HG03025 (cell line): ENCODE measurements at regions not wholly inside any gene's neighbourhood (a gene's known extent, or its start where the extent isn't known, plus 50 kb on each side); places are given as distances from the start of the nearest gene placed in this dataset.
"Not testable (repeated sequence)": the region's sequence is repeated elsewhere in the genome, so short reads cannot be mapped to it uniquely, and the experiment has no call there.

Experiments
- ATAC-seq: cut with Tn5 transposase; IDR thresholded peaks from one replicate; pipeline ENCODE4 v1.9.1; 2021; ENCODE audit warnings: mild to moderate bottlenecking, moderate library complexity; ENCODE audit not compliant: unreplicated experiment, low FRiP score

DNA sequence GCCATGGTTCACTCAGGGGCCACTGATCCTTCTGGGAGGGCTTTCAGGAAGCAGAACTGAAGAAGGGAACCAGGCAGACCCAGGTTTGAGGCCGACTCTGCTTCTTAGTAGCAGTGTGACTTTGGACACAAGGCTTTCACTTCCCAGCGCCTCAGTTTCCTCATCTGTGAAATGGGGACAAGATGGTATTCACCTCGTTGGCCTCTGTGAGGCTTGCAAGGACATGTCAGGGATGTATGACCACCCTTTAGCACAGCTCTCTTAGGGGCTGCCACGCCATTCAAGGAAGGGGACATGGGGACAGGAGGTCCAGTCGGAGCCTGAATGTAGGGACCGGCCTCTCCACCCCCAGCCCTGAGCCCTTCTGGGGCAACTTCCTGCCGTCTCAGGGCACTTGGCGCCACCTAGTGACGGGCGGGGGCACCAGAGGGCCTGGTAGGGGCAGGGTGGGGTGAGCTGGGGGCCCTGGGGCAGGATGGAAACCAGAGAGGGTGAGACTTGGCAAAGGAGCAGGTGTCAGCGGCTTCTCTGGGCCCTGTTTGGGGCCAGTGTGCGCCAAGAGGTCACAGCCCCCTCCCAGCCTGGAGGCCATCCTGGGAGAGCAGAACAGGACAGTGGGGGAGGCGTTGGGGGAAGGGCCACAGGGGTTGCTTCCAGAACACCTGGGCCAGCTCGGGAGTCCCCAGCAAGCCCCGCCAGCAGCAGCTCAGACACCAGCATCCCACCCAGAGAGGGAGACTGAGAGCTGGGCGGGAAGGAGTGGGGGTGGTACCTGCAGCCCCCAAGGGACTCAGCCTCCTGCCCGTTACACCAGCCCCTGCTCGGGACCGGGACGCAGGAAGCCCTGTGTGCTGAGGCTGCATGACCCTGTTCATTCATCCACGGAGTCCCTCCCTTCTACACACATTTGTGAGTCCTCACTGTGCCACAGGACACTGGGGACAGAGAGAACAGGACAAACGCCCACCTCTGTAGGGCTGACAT is 102.5 kb upstream of the TARDBP start:
- no peak for ATAC-seq

DNA sequence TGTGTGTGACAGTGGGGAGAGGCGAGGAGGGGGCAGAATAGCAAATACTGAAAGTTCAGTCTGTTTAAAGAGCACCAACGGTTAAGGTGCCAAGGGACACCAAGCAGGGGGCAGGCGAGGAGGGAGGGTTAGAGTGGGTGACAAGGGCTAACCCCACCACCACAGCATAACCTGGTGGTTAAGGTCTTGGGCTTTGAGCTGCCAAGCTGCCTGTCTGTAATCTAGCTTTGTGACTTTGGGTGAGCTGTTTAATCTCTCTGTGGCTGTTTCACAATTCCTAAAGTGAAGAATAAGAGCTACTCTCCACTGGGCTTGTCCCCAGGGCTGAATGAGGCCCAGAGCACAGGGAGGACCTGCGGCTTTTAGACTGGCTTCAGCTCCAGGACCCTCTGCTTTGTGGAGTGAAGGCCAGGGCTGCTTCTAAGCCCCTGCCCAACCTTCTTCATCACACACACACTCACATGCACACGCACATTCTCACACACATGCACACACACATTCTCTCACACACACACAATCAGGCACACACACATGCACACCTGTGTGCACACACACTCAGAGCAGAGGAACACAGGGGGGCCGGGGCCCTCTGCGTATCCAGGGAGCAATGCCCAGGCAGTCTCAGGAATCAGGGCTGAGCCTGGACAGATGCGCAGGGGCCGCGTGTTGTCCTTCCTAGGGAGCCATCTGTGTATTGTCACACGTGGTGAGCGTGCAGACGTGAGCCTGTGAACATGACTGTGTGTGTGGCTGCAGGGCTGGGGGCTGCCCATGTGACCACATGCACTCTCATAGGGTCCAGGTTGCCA is 101.6 kb upstream of the TARDBP start:
- no peak for ATAC-seq

DNA sequence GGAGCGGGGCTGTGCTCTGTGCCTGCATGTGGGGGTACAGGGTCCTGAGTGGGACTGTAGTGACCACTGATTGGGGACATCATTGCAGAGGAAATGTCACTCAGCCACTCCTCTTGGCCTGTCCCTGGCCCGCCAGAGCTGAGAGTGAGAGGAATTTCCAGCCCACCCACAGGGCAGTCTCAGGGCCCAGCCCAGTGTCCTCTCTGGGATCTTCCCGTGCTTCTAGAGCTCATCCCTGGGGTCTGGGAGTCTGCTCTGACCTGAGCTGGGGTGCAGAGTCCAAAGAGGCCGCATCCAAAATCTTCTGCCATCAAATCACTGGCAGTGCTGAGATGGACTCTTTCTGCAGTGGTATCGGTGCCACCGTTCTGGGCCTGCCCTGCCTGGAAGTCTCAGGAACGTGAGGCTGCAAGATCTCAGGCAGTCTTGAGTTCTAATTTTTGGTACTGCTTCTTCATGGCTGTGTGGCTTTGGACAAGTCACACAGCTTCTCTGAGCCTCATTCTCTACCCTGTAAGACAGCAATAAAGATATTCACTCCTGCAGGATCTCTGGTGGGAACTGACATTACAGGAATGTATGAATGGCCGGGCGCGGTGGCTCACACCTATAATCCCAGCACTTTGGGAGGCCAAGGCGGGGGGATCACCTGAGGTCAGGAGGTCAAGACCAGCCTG is 100.8 kb upstream of the TARDBP start:
- ATAC-seq = no peak

DNA sequence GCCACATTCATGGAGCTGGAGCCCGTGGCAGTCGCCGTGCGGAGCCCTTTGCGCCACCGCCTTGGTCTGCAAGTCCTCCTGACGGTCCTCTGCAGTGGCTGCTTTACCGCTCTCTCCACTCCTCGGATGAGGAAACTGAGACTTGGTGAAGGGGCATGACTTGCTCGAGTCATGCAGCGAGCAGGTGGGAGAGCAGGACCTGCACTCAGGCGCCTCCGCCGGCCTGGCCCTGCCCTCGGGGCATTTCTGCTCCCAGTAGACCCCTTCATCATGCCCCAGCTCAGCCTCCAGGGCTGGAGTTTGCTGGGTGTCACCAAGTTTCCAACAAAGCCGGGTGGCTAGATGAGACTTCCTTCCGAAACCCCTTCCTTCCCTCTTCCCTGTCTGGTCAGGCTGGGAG is 100.0 kb upstream of the TARDBP start:
- no peak for ATAC-seq

DNA sequence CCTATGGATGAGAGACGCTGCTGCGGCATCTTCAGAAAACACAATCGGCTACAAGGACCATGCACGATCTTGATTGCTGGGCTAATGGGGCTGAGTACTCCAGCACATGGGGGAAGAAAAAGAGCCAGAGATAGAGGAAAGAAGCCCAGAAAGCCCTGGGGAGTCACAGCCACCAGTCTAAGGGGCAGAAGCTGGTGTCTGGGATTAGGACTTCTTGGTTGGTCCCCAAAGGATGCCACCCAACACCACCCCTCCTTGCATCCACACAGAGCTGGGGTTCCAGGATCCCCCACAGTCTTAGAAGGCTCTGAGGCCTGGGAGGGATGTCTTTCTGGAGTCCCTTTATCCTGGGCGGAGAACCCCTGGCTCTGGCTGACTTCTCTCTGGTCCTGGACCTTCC is 98.4 kb upstream of the TARDBP start:
- ATAC-seq = no peak

DNA sequence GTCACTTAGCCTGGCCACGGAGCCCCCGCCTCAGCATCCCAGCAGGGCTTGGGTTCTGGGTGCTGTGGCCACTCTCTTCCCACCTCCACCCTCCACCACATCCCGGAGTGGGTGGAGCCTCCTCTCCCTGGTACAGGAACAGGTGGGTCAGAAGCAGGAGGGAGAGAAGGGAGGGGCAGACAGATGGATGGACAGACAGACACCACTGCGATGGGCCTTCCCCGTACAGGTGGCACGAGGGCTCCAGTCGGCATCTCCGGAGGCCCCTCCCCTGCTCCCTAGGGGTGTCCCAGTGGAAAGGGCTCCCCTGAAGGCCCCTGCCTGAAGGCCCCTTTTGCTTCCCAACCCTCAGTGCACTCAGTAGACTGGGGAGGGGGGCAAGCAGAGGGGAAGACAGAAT is 96.9 kb upstream of the TARDBP start:
- ATAC-seq = no peak

DNA sequence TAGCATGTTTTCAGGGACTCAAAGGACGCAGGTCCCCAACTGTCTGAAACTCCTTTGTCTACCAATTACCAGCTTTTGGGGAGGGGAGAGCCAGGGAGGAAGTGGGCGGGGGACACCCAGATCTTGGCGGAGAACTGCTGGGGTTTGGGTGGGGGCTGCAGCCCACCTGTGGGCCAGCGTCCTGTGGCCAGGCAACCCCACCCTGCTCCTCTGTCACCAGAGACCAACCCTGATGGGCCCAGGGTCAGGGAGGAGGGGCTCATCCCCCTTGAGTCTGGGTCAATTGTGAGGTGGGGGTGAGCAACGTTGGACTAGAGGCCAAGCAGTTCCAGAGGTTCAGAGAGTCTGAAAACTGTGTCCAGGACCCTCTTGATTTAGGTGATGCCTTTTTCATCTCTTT is 96.1 kb upstream of the TARDBP start:
- no peak for ATAC-seq

DNA sequence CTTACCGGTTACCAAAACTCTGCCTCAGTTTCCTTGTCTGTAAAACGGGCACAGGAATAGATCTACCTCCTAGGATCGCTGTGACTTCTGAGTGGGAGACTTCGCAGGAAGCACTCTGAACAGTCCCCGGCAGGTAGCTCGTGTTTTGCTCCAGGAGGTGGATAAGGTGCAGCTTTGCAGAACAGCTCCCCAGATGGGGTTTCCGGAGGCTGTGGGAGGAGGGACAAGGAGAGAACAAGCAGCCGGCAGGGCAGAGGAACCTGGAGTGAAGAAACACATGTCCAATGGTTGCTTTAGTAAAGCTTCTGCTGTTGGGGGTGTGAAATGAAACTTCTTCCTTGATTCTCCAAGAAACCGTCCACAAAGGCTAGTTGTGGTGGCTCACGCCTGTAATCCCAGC is 95.5 kb upstream of the TARDBP start:
- ATAC-seq = no peak

DNA sequence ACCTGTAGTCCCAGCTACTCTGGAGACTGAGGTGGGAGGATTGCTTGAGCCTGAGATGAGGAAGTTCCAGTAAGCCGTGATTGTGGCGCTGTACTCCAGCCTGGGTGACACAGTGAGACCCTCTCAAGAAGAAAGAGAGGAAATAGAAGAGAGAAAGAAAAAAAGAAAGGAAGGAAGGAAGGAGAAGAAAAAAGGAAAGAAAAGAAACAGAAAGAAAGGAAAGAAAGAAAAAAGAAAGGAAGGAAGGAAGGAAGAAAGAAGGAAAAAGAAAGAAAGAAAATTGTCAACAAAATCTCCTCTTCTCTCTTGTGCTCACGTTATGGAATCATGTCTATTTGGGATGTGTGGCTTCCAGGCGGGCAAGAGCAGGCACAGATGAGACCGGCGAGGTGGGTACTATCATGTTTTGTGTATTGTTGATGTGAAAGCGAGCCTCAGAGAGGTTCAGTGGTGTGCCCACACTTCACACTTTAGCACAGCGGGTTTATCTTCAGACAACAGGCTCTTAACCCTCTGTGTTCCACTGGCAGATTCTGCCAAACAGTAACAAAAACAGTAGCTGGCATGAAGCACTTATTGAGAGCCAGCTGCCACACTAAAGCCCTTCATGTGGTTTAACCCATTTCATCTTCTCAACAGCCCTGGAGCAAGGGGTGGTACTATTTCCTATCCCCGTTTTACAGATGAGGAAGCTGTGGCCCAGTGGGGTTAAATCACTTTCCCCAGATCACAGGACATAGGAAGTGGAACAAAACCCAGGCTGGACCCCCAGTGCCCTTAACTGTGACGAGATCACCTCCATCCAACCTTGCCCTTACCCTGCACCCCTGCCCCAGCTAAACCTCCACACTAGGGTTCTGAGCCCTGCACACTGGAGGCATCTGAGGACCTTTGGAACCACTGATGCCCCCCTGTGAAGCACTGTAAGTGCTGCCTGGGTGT is 94.7 kb upstream of the TARDBP start:
- no peak for ATAC-seq

DNA sequence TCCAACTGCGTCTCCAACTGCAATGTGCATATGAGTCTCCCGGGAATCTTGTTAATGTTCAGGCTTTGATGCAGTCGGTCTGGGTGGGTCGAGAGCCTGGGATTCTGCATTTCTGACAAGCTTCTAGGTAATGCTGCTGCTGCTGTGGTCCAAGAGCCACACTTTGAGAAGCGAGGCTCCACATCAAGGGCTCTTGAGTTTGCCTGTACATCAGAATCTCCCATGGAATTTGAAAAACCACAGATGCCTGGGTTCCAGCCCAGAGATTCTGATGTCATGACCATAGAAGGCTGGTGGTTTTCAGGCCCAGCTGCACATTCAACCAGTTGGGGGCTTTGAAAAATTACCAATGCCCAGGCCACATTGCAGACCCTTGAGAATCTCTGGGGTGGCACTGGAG is 93.9 kb upstream of the TARDBP start:
- no peak for ATAC-seq

DNA sequence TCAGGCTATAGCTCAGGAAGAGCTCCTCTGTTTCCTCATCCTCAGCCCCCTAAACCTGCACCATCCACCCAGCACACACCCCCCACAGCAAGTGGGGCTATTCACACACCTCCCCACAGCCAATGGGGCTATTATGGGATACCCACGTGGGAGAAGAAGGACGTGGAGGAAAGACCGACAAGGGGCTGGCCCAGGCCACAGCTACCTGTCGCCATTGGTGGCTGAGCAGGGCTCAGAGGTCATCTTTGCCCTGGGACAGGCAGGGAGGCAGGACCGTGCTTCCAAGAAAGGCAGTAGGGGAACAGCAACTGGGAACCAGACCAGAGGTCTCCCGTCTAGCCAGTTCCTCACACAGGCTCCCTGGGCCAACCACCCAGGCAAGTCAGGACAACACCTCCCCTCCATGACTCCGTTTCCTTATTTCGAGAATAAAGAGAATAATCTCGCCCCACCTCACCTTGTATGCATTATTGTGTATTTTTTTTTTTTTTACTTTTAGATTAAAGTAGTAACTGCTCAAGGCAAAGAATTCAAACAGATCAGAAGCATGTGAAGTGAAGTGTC is 92.3 kb upstream of the TARDBP start:
- ATAC-seq = no peak

DNA sequence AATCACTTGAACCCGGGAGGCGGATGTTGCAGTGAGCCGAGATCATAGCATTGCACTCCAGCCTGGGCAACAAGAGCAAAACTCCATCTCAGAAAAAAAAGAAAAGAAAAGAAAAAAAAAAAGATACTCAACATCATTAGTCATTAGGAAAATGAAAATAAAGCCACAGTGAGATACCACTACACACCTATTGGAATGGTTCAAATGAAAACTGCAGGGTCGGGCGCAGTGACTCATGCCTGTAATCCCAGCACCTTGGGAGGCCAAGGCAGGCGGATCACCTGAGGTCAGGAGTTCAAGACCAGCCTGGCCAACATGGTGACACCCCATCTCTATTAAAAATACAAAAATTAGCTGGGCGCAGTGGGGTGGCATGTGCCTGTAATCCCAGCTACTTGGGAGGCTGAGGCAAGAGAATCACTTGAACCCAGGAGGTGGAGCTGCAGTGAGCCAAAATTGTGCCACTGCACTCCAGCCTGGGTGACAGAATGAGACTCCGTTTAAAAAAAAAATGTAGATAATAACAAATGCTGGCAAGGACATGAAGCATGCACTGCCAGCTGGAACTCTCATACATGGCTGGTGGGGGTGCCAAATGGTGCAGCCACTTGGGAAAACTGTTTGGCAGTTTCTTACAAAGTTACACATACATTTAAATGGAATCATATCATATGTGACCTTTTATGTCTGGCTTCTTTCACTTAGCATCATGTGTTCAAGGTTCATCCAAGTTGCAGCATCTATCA is 90.0 kb upstream of the TARDBP start:
- ATAC-seq = not testable (repeated sequence)

DNA sequence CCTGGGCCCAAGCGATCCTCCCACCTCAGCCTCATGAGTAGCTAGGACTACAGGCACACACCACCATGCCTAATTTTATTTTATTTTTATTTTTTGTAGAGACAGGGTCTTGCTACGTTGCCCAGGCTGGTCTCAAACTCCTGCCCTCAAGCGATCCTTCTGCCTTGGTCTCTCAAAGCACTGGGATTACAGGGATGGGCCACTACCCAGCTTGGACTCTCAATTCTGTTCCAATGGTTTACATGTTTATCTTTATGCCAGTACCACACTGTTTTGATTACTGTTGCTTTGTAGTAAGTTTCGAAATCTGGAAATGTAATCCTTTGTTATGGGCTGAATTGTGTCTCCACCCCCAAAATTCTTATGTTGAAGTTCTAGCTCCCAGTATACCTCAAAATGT is 88.4 kb upstream of the TARDBP start:
- no peak for ATAC-seq

DNA sequence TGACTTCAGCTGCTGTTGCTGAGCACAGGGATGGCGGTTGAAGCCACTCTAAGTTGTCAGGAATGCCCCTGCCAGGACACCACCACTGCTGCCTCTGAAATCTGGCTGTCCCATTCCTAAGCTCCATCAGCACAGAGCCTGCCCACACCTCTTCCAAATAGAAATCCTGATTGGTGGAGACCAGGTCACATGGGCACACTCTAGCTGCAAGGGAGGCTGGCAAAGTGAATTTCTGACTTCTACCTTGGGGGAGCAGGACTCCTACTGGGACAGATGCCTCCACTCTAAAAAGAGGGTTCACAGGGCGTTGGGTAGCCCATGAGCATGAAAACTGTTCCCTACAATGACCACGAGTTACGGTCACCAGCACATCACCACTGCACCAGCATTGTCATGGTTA is 83.8 kb upstream of the TARDBP start:
- no peak for ATAC-seq

DNA sequence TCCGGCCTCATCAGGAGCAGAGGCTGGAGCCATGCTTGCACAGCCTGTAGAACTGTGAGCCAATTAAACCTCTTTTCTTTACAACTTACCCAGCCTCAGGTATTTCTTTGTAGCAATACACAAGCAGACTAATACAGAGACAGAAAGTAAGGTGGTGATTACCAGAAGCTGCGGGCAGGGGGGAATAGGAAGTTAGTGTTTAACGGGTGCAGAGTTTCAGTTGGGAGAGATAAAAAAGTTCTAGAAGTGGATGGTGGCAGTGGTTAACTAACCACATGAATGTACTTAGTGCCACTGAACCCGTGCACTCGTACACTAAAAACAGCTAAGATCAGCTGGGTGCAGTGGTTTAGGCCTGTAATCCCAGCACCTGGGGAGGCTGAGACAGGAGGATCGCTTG is 80.4 kb upstream of the TARDBP start:
- no peak for ATAC-seq

DNA sequence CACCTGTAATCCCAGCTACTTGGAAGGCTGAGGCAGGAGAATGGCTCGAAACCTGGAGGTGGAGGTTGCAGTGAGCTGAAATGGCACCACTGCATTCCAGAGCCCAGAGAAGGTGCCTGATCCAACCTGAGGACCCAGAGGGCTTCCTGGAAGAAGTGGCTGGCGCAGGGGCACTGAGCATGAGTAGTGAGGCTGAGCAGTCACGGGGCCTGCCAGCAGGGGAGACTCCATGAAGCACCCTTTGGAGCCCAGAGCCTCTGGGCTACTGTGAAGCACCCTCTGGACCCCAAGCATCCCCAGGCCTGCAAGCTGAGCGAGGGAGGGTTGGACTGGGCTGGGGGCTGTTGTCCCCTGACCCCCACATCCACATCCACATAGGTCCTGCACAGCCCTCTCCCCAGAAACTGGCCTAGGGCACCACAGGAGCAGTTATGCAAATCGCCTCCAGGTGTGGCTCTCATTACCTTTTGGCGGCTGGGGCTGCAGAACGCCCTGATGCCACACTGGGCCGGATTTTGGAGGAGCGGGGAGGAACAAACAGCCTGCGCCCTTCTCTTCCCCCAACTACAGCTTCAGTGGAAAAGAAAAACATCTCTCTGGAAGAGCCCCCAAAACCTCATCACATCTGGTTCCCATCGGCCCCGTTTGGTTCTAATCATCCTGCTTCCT is 78.2 kb upstream of the TARDBP start:
- ATAC-seq = no peak

DNA sequence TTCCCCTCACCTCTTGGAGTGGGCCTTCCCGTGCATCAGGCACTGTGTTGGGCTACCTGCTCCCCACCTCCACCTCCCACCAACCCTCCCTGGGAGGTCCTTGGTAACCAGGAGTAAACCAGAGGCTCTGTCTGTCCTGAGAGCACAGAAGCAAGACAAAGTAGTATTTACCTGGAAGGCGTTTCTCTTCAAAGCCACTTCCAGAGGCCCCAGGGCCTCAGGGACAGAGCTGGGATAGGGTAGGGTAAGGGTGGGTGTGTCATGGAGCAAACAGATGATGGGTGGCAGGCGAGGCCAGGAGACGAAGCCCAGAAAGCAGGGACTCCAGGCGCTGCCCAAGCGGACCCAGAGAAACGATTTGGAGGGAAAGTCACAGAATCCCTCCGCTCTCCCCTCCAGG is 77.2 kb upstream of the TARDBP start:
- no peak for ATAC-seq

DNA sequence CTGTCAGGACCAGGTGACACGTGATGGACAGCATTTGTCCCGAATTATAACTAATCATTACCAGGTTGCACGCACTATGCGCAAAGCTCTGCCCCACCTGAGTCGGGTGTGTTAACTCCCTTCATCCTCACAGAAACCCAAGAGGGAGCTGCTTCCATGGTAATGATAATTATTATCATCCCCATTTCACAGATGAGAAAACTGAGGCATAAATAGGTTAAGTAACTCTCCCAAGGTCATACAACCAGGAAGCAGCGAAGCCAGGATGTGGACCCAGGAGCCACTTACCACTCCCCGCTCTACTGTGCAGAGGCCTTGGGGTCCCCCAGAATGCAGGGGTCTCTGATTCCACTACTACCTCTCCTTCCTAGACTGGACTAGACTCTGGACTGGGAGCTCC is 76.7 kb upstream of the TARDBP start:
- ATAC-seq = no peak
